ENCODE measurements at regions not wholly inside any gene's neighbourhood (a gene's known extent, or its start where the extent isn't known, plus 50 kb on each side); places are given as distances from the start of the nearest gene placed in this dataset.
"Not testable (repeated sequence)": the region's sequence is repeated elsewhere in the genome, so short reads cannot be mapped to it uniquely, and the experiment has no call there.

DNA sequence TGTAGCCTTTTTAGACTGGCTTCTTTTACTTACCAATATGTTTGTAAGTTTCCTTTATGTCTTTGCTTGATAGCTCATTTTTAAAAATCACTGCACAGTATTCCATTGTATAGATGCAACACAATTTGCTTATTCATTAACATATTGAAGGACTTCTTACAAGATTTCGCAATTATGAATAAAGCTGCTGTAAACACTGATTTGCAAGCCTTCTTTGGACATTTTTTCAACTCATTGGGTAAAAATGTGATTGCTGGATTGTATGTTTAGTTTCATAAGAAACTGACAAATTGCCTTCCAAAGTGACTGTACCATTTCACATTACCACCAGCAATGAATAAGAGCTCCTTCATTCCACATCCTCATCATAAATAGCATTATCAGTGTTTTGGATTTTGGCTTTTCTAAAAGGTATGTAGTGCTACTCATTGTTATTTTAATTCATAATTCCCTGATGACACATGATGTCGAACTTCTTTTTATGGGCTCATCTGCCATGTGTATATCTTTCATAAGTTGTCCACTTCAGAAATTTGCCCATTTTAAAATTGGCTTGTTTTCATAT is 80.7 kb downstream of the TFAP2B start:
- DNase-seq: peak; percentile 3

GRCh38 chr6:50902260-50902659 is 83.6 kb downstream of the TFAP2B start:
- DNase-seq: no peak

- DNase-seq: no peak
These were observed 86.6 kb downstream of the TFAP2B start for GRCh38 chr6:50905297-50905696.

- no peak for DNase-seq
These were observed 88.9 kb downstream of the TFAP2B start for GRCh38 chr6:50907565-50907964.

GRCh38 chr6:50913105-50913770 is 94.6 kb downstream of the TFAP2B start:
- no peak for DNase-seq

GRCh38 chr6:50921378-50921777 is 102.7 kb downstream of the TFAP2B start:
- DNase-seq: not testable (repeated sequence)

DNA sequence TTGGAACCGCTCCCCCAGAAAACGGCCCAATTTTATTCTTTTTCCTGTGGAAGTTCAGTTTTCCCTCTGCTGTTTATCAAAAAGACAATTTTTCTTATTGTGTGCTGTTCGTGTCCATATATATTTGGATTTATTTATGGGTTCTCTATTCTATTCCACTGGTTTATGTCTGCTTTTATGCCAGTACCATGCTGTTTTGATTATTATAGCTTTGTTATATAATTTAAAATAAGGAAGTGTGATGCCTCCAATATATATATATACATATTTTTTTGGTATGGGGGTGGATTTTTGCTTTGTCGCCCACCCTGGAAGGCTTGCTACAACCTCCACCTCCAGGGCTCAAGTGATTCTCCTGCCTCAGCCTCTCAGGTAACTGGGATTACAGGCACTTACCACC is 103.3 kb downstream of the TFAP2B start:
- no peak for DNase-seq

DNA sequence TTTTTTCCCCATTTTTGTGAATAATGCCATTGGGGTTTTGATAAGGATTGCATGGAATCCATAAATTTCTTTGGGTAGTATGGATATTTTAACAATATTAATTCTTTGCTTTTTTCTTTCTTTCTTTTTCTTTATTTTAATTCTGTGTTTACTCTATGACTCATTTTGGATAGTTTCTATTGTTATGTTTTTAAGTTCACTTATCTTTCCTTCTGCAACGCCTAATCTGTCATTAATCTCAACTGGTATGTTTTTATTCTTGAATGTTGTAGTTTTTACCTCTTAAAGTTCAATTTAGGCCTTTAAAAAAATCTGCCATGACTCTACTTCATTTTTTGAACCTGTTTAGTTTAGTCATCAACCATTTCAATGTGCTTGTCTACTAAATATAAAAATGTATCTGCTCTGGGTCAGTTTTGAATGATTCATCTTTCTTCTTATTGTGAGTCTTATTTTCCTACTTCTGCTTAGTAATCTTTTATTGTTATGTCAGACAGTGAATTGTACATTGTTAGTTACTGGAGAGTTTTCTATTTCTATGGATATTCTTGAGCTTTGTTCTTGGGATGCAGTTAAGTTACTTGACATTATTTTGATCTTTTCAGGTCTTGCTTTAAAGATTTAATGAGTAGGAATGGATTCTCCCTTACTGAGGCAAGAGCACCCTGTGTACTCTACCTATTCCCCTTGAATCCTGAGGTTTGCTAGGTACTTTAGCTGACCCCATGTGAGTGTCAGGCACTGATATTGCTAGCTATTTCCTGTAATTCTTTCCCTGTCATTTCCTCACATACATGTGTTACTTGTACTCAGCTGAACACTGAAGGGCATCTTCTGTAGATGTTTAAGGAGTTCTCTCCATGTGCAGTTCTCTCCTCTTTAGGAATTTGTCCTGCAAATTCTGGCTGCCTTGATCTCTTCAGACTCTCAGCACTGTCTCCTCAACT is 104.2 kb downstream of the TFAP2B start:
- DNase-seq: no peak

GRCh38 chr6:50924758-50925157 is 106.1 kb downstream of the TFAP2B start:
- DNase-seq: no peak

DNA sequence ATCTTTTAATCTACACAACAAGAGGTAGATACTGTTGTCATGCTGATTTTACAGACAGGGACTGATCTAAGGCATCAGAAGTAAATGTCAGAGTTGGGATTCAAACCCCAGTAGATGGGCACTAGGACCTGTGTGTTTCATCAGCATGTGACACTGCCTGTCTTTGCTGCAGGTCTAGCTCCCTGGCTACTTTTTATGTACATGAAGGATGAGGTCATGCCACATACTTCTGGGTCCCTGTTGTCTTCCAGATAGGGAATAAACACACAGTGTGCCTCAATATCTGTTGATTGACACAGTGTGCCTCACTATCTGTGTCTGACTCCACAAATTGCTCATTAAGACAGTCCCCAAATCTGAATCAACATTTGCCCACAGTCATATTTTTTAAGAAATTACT is 106.9 kb downstream of the TFAP2B start:
- no peak for DNase-seq

DNA sequence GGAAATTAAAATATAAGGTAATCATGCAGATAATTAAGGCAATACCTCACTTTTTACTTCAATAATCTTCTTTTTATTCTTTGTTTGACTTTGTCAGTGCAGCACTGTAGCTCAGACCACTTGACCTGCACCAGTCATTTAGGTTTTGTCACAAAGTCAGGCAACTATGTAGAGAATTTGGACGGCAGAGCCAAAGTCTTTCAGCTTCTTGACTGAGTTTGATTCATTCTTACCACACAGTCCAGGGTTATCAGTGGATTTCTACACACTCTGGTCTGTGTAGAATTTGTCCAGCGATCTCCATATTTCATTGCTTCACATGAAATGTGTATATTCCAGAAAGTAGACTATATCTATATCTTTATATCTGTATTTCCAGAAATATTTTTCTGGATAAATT is 107.3 kb downstream of the TFAP2B start:
- DNase-seq: no peak

DNA sequence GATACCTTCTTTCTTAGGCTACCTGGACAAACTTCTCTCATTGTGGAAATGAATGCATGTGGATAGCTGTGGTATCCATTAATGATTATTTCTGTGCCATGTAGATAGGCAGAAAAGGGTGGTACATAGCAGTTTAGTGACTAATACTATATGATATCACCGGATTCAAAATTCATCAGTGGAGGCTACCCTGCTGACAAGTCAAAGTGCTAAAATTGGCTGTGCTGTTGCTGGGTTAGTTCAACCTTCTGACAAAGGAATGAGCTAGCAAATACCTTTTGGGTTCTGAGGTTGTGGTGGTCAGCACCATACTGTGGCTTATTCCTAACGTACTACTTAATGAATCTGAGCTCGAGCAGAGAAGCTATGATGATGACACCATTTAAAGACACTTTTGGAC is 109.1 kb downstream of the TFAP2B start:
- no peak for DNase-seq

DNA sequence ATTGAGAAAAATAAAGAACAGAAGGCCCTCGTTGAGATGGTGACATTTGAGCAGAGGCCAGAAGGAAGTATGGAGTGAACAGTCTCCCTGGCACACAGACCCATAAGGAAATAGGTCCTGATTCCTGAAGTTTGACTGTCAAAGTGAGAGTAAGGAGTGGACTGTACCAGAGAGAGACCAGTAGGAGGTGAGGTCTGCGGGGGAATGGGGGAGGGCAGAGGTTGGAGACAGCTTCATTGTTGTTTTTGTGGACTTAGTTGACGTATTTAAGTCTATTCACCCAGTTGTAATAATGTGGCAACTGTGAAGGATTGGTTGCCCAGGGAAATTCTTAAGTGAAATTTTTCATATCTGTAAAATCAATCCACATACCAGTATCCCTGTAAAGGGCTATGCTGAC is 110.7 kb downstream of the TFAP2B start:
- no peak for DNase-seq

DNA sequence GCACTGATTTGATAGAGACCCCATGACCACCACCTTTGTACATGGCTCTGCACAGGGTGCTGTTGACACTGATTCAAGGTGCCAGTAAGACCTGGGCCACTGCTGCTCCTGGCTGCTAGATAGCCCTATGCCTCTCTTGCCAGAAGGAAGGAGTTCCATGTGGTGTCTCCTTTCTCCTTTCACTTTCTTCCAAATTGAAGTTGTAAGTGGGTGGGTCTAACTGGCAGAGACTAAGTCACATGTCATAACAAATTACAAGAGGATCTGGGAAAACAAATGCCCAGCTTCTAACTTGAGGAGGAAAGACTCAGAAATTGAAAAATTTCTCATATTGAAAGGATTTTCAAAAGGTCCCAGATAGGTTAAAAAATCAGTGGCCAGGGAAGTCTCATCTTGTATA is 116.8 kb downstream of the TFAP2B start:
- no peak for DNase-seq

DNA sequence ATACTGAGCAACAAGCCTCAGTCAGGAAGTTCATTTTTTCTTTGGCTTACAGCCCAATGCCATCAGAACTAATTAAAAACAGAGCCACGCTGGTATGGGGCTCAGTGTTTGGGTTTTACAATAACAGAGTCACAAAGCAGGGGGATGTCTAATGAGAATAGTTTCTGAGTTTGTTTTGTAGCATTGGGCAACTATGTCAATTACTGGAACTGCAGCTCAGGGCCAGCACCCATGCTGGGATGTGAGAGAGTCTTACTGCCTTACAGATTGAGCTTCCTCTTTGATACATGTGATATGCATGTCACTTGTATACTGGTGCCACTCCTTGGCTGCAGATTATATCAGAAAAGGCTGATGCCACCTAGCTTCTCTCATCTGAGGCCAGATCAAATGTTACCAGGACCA is 117.6 kb downstream of the TFAP2B start:
- peak; percentile 21 for DNase-seq

DNA sequence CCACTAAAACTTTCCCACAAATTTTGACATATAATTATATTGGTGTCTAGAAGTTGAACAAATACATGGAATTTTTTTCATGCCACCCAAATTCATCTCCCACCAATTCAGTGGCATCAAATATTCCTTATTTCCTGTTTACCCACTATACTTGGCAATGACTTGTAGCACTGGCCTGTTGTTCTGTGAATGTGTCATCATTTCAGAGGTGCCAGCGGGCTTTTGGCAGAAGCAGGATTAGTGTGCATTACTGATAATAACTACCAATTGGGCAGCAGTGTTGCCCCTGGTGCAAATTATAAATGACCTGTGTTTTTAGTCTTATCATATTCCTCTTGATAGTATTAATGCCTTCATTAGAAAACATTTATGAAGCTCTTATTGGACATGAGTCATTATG is 121.3 kb downstream of the TFAP2B start:
- no peak for DNase-seq

DNA sequence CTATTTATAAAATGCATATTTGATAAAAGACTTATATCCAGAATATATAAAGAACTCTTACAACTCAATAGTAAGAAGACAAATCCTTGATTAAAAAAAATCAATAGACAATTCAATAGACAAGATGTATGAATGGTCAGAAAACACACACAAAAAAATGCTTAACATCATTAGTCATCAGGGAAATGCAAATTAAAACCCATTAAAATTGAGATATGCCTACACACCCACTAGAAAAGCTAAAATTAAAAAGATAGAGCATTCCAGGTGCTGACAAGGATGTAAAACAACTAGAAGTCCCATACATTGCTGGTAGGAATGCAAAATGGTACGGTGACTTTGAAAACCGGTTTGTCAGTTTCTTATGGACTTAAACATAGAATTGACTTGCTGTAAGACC is 127.1 kb downstream of the TFAP2B start:
- no peak for DNase-seq

GRCh38 chr6:50952092-50952907 is 133.6 kb downstream of the TFAP2B start:
- peak; percentile 1 for DNase-seq

GRCh38 chr6:50956014-50956413 is 137.3 kb downstream of the TFAP2B start:
- no peak for DNase-seq

GRCh38 chr6:50958148-50958697 is 139.6 kb downstream of the TFAP2B start:
- no peak for DNase-seq

- DNase-seq: no peak
These were observed 140.5 kb downstream of the TFAP2B start for GRCh38 chr6:50959081-50959641.

DNA sequence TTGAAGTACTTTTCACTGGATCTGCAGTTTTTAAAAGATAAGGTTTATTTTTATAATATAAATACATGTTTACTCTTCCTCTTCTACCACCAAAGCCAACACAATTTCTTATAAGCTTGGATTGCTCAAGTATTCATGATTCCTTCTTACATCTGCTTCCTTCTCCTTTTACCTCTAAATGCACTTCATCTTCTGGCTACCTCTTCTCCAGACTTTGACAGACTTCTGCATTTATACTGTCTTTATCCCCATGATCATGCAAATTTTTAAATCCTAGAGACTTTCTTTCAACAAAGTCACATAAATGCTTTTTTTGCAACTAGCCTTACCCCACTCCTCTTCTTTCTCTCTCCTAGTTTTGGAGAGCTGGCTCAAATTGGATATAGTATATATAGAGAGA is 142.9 kb downstream of the TFAP2B start:
- DNase-seq: no peak

All from fibroblast of skin of abdomen (primary cell).